ENCODE measurements at regions not wholly inside any gene's neighbourhood (a gene's known extent, or its start where the extent isn't known, plus 50 kb on each side); places are given as distances from the start of the nearest gene placed in this dataset.

GRCh38 chr2:129619471-129619870, 360.0 kb upstream of the RAB6C start:
- DNase-seq, result no peak

- no peak for DNase-seq
Observed at GRCh38 chr2:129620411-129620810, 359.1 kb upstream of the RAB6C start.

- no peak for DNase-seq
Observed at GRCh38 chr2:129623783-129624182, 355.7 kb upstream of the RAB6C start.

- DNase-seq, result no peak
Observed at GRCh38 chr2:129627437-129627836, 352.0 kb upstream of the RAB6C start.

- no peak for DNase-seq
Observed at GRCh38 chr2:129636692-129637091, 342.8 kb upstream of the RAB6C start.

GRCh38 chr2:129641371-129641770, 338.1 kb upstream of the RAB6C start:
- DNase-seq, result no peak

GRCh38 chr2:129642526-129643043, 336.9 kb upstream of the RAB6C start:
- DNase-seq, result no peak

GRCh38 chr2:129645335-129645734, 334.1 kb upstream of the RAB6C start:
- no peak for DNase-seq

- DNase-seq, result no peak
Observed at GRCh38 chr2:129646107-129646506, 333.4 kb upstream of the RAB6C start.

- no peak for DNase-seq
Observed at GRCh38 chr2:129653246-129653645, 326.2 kb upstream of the RAB6C start.

- DNase-seq, result no peak
Observed at GRCh38 chr2:129654331-129654730, 325.1 kb upstream of the RAB6C start.

GRCh38 chr2:129656081-129656598, 323.3 kb upstream of the RAB6C start:
- no peak for DNase-seq

GRCh38 chr2:129658430-129658829, 321.0 kb upstream of the RAB6C start:
- DNase-seq, result no peak

- no peak for DNase-seq
Observed at GRCh38 chr2:129661935-129662334, 317.5 kb upstream of the RAB6C start.

- DNase-seq, result no peak
Observed at GRCh38 chr2:129667577-129667976, 311.9 kb upstream of the RAB6C start.

- DNase-seq, result no peak
Observed at GRCh38 chr2:129672521-129672920, 306.9 kb upstream of the RAB6C start.

GRCh38 chr2:129673234-129673633, 306.2 kb upstream of the RAB6C start:
- DNase-seq, result no peak

GRCh38 chr2:129673847-129674711, 305.4 kb upstream of the RAB6C start:
- DNase-seq, result no peak

GRCh38 chr2:129678751-129679150, 300.7 kb upstream of the RAB6C start:
- DNase-seq, result no peak

GRCh38 chr2:129681788-129682187, 297.7 kb upstream of the RAB6C start:
- DNase-seq, result no peak

GRCh38 chr2:129689653-129690448, 289.6 kb upstream of the RAB6C start:
- DNase-seq, result no peak

- no peak for DNase-seq
Observed at GRCh38 chr2:129695496-129695895, 284.0 kb upstream of the RAB6C start.

GRCh38 chr2:129698593-129698992, 280.9 kb upstream of the RAB6C start:
- DNase-seq, result no peak
